Suprapubic skin (tissue), 4 donors: ENCODE measurements at regions not wholly inside any gene's neighbourhood (a gene's known extent, or its start where the extent isn't known, plus 50 kb on each side); places are given as distances from the start of the nearest gene placed in this dataset.

Experiments used
- DNase-seq, 2 donors: peaks; one replicate each; pipeline ENCODE4 v3.0.0-alpha.2; 2019; ENCODE audit warnings: low spot score in 2 of 2
- H3K27ac ChIP-seq: fragments of 200-600 bp; sonication (generic); one replicate; pipeline ENCODE4 v1.5.1; 2019
- H3K27me3 ChIP-seq: fragments of 200-600 bp; sonication (generic); one replicate; pipeline ENCODE4 v1.5.1; 2019
- H3K36me3 ChIP-seq: fragments of 200-600 bp; sonication (generic); one replicate; pipeline ENCODE4 v1.5.1; 2019
- H3K4me1 ChIP-seq: fragments of 200-600 bp; sonication (generic); one replicate; pipeline ENCODE4 v1.5.1; 2019
- H3K4me3 ChIP-seq: fragments of 200-600 bp; sonication (generic); one replicate; pipeline ENCODE4 v1.5.1; 2019; ENCODE audit warnings: mild to moderate bottlenecking
- H3K9me3 ChIP-seq: fragments of 200-600 bp; sonication (generic); one replicate; pipeline ENCODE4 v1.5.1; 2019
- EP300 ChIP-seq: sonication (generic); formaldehyde crosslinking; IDR thresholded peaks from one replicate; pipeline ENCODE4 v1.6.1; 2017; ENCODE audit warnings: antibody characterized with exemption
- POLR2A ChIP-seq, 2 donors: fragments of 450-650 bp; IDR thresholded peaks; one replicate each; pipeline ENCODE4 v1.6.1; 2017; ENCODE audit warnings: antibody characterized with exemption in 2 of 2, mild to moderate bottlenecking in 2 of 2, moderate library complexity in 2 of 2
- POLR2AphosphoS5 ChIP-seq, 3 donors: sonication (generic); formaldehyde crosslinking; IDR thresholded peaks; one replicate each; pipeline ENCODE4 v1.6.1; 2017; ENCODE audit warnings: antibody characterized with exemption in 3 of 3
- WGBS: methylation state at CpG from one replicate; pipeline ENCODE4 v1.1.5; 2018; 5-methylcytosine and 5-hydroxymethylcytosine counted together
- TF ChIP-seq, protein P1 (sequence below), 2 donors: fragments of 200-600 bp in 1 of 2; fragments of 450-650 bp in 1 of 2; sonication (generic) in 1 of 2; IDR thresholded peaks; one replicate each; pipeline ENCODE4 v1.5.1; 2016 to 2019; ENCODE audit warnings: antibody characterized with exemption in 2 of 2, mild to moderate bottlenecking in 1 of 2, moderate library complexity in 1 of 2

- H3K4me1 ChIP-seq = no peaks in the 10 kb centered on the region
- no peak for DNase-seq
- H3K27me3 ChIP-seq = no peaks in the 10 kb centered on the region
- no peaks in the 10 kb centered on the region for H3K9me3 ChIP-seq
- 62% methylated on average over 2 of the region's 2 CpGs for WGBS
- no peak for TF ChIP-seq POLR2A (IDR thresholded peaks at IDR 0.05)
- no peak for TF ChIP-seq EP300
- no peak for TF ChIP-seq POLR2AphosphoS5 (IDR thresholded peaks at IDR 0.05)
- TF ChIP-seq, protein P1, sequence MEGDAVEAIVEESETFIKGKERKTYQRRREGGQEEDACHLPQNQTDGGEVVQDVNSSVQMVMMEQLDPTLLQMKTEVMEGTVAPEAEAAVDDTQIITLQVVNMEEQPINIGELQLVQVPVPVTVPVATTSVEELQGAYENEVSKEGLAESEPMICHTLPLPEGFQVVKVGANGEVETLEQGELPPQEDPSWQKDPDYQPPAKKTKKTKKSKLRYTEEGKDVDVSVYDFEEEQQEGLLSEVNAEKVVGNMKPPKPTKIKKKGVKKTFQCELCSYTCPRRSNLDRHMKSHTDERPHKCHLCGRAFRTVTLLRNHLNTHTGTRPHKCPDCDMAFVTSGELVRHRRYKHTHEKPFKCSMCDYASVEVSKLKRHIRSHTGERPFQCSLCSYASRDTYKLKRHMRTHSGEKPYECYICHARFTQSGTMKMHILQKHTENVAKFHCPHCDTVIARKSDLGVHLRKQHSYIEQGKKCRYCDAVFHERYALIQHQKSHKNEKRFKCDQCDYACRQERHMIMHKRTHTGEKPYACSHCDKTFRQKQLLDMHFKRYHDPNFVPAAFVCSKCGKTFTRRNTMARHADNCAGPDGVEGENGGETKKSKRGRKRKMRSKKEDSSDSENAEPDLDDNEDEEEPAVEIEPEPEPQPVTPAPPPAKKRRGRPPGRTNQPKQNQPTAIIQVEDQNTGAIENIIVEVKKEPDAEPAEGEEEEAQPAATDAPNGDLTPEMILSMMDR (IDR thresholded peaks at IDR 0.05) = no peak
- H3K27ac ChIP-seq = no peak overlapping the region
- H3K36me3 ChIP-seq = no peaks in the 10 kb centered on the region
- no peak overlapping the region for H3K4me3 ChIP-seq
These were observed 873.1 kb upstream of the PHF14 start for GRCh38 chr7:10100572-10100971.

DNA sequence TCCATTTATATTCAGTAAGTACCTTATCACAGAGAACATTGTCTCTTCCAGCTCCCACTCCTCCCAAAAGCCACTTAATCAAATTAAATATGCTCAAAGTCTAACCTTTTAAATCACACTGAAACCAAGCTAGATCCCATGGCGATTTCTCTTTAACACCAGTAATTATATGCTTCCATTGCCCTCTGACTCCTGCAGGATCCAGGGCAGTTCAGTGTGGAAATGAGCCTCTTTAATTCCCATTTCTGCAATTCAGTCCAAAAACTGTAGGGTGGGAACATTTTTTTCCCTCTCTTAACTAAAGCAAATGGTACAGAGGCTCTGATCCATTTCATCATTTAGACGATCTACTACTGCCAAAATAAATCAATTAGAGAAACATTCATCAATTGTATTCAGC lies 872.3 kb upstream of the PHF14 start:
- H3K9me3 ChIP-seq = no peaks in the 10 kb centered on the region
- H3K4me1 ChIP-seq = no peaks in the 10 kb centered on the region
- H3K27ac ChIP-seq = no peak overlapping the region
- no peak for DNase-seq
- H3K4me3 ChIP-seq = no peak overlapping the region
- 60% methylated on average over 2 of the region's 2 CpGs for WGBS
- H3K27me3 ChIP-seq = no peaks in the 10 kb centered on the region
- TF ChIP-seq EP300 = no peak
- TF ChIP-seq POLR2AphosphoS5 (IDR thresholded peaks at IDR 0.05) = no peak
- no peak for TF ChIP-seq POLR2A (IDR thresholded peaks at IDR 0.05)
- TF ChIP-seq, protein P1 (IDR thresholded peaks at IDR 0.05) = no peak
- H3K36me3 ChIP-seq = no peaks in the 10 kb centered on the region

DNA sequence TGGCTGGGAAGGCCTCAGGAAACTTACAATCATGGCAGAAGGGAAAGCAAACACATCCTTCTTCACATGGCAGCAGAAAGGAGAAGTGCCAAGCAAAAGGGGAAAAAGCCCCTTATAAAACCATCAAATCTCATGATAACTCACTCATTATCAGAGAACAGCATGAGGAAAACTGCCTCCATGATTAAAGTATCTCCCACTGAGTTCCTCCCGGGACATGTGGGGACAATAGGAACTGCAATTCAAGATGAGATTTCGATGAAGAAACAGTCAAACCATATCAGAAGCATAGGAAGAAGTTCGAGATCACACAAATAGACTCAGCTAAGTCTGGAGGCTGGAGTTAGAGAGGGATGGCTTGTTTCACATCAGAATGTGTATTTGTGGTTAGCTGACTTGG lies 869.4 kb upstream of the PHF14 start:
- Histone ChIP-seq H3K27me3 (no peaks in the 10 kb centered on the region), H3K9me3 (no peaks in the 10 kb centered on the region), H3K4me1 (no peaks in the 10 kb centered on the region), H3K36me3 (no peaks in the 10 kb centered on the region), H3K27ac (no peak overlapping the region), H3K4me3 (no peak overlapping the region)
- DNase-seq = no peak
- WGBS = 86% methylated on average over 3 of the region's 3 CpGs
- TF ChIP-seq, protein P1 (IDR thresholded peaks at IDR 0.05) = no peak
- TF ChIP-seq POLR2A (IDR thresholded peaks at IDR 0.05) = no peak
- TF ChIP-seq EP300 = no peak
- no peak for TF ChIP-seq POLR2AphosphoS5 (IDR thresholded peaks at IDR 0.05)

- H3K27me3 ChIP-seq = no peaks in the 10 kb centered on the region
- 64% methylated on average over 1 of the region's 1 CpG for WGBS
- H3K4me1 ChIP-seq = no peaks in the 10 kb centered on the region
- H3K4me3 ChIP-seq = no peak overlapping the region
- H3K27ac ChIP-seq = no peak overlapping the region
- H3K9me3 ChIP-seq = no peaks in the 10 kb centered on the region
- DNase-seq = no peak
- no peak for TF ChIP-seq POLR2AphosphoS5 (IDR thresholded peaks at IDR 0.05)
- TF ChIP-seq, protein P1 (IDR thresholded peaks at IDR 0.05) = no peak
- TF ChIP-seq EP300 = no peak
- TF ChIP-seq POLR2A (IDR thresholded peaks at IDR 0.05) = no peak
- no peaks in the 10 kb centered on the region for H3K36me3 ChIP-seq
These were observed 867.1 kb upstream of the PHF14 start for GRCh38 chr7:10106609-10107008.

DNA sequence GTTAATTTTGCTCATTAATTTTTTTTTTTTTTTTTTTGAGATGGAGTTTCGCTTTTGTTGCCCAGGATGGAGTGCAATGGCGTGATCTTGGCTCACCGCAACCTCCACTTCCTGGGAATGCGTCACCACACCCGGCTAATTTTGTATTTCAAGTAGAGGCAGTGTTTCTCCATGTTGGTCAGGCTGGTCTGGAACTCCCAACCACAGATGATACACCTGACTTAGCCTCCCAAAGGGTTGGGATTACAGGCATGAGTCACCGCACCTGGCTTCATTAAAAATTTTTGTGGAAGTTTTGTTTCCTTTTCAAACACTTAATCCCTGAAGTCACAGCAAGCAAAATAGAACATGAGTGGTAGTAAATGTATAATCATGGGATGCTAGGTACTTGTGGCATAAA lies 857.2 kb upstream of the PHF14 start:
- no peak for DNase-seq
- H3K4me3 ChIP-seq = no peak overlapping the region

More for the DNA sequence above, 857.2 kb upstream of the PHF14 start:
- Histone ChIP-seq H3K9me3 (no peaks in the 10 kb centered on the region), H3K36me3 (no peaks in the 10 kb centered on the region), H3K4me1 (no peaks in the 10 kb centered on the region), H3K27ac (no peak overlapping the region), H3K27me3 (no peaks in the 10 kb centered on the region)
- WGBS = 91% methylated on average over 6 of the region's 6 CpGs
- TF ChIP-seq POLR2A (IDR thresholded peaks at IDR 0.05) (no peak), EP300 (no peak), POLR2AphosphoS5 (IDR thresholded peaks at IDR 0.05) (no peak)
- TF ChIP-seq, protein P1 (IDR thresholded peaks at IDR 0.05) = no peak
